SK-N-SH (cell line): ENCODE measurements at regions not wholly inside any gene's neighbourhood (a gene's known extent, or its start where the extent isn't known, plus 50 kb on each side); places are given as distances from the start of the nearest gene placed in this dataset.

Experiments
- CTCF ChIA-PET: fragments of 300-600, 350-600 bp; formaldehyde crosslinking; extraction: SDS; loops from one replicate; lab custom pipeline; 2021; lab: Yijun Ruan, JAX
- POLR2A ChIA-PET: fragments of 350-600 bp; sonication (Branson Sonifier 250); formaldehyde crosslinking; extraction: SDS; loops from one replicate; lab custom pipeline; 2020; ENCODE audit warnings: antibody characterized with exemption, inconsistent platforms; lab: Yijun Ruan, JAX
- DNase-seq: peaks from one replicate; pipeline ENCODE4 v3.0.0; 2012
- H2AFZ ChIP-seq: fragments of 200-600 bp; sonication (generic); 2 replicates; pipeline ENCODE4 v1.8.1; 2016; ENCODE audit warnings: antibody characterized with exemption, mild to moderate bottlenecking, low read depth
- H3F3A ChIP-seq: fragments of 200-600 bp; sonication (generic); replicated peaks from 2 replicates; pipeline ENCODE3; 2016; ENCODE audit warnings: antibody characterized with exemption, mild to moderate bottlenecking; ENCODE audit not compliant: insufficient read depth
- H3K27ac ChIP-seq, 2 experiments: fragments of 200-500 bp in 1 of 2; fragments of 200-600 bp in 1 of 2; sonication (Bioruptor generic) in 1 of 2; sonication (generic), shearing (Covaris generic) in 1 of 2; 2 replicates each; pipeline versions ENCODE4 v1.5.1 to v1.6.1; 2014 to 2016; ENCODE audit warnings: low read depth in 2 of 2, inconsistent platforms in 1 of 2, low read length in 1 of 2, mild to moderate bottlenecking in 1 of 2, mixed read lengths in 1 of 2
- H3K27me3 ChIP-seq: fragments of 200-600 bp; sonication (generic), shearing (Covaris generic); 2 replicates; pipeline ENCODE4 v1.6.1; 2016; ENCODE audit warnings: mixed run types; ENCODE audit not compliant: insufficient read depth
- H3K36me3 ChIP-seq, 2 experiments: fragments of 200-500 bp in 1 of 2; fragments of 200-600 bp in 1 of 2; sonication (Bioruptor generic) in 1 of 2; sonication (generic) in 1 of 2; replicated peaks in 1 of 2; 2 replicates each; pipeline versions ENCODE3 to v1.5.1; 2014 to 2016; ENCODE audit warnings: low read length in 1 of 2, mild to moderate bottlenecking in 1 of 2; ENCODE audit not compliant: insufficient read depth in 2 of 2, control insufficient read depth in 1 of 2
- H3K4me1 ChIP-seq, 2 experiments: fragments of 200-500 bp in 1 of 2; fragments of 200-600 bp in 1 of 2; sonication (Bioruptor generic) in 1 of 2; sonication (generic), shearing (Covaris generic) in 1 of 2; 2 replicates each; pipeline versions ENCODE4 v1.5.1 to v1.6.1; 2014 to 2016; ENCODE audit warnings: low read depth in 1 of 2, low read length in 1 of 2, mixed run types in 1 of 2; ENCODE audit not compliant: insufficient read depth in 2 of 2, control insufficient read depth in 1 of 2
- H3K4me2 ChIP-seq: fragments of 200-600 bp; sonication (generic), shearing (Covaris generic); 2 replicates; pipeline ENCODE4 v1.6.1; 2017; ENCODE audit warnings: mixed run types
- H3K4me3 ChIP-seq, 2 experiments: fragments of 200-500 bp in 1 of 2; fragments of 200-600 bp in 1 of 2; sonication (Bioruptor generic) in 1 of 2; sonication (generic), shearing (Covaris generic) in 1 of 2; 2 replicates each; pipeline versions ENCODE4 v1.5.1 to v1.8.1; 2014 to 2016; ENCODE audit warnings: low read depth in 2 of 2, inconsistent platforms in 1 of 2, low read length in 1 of 2, mild to moderate bottlenecking in 1 of 2, mixed read lengths in 1 of 2, moderate library complexity in 1 of 2
- H3K79me2 ChIP-seq: fragments of 200-600 bp; sonication (generic); 2 replicates; pipeline ENCODE4 v1.8.1; 2017; ENCODE audit warnings: mild to moderate bottlenecking; ENCODE audit not compliant: insufficient read depth
- H3K9ac ChIP-seq: fragments of 200-600 bp; sonication (generic); 2 replicates; pipeline ENCODE4 v1.6.1; 2017; ENCODE audit warnings: mixed run types
- H3K9me2 ChIP-seq: fragments of 200-600 bp; sonication (generic); 2 replicates; pipeline ENCODE4 v1.6.1; 2017; ENCODE audit warnings: mixed run types
- H3K9me3 ChIP-seq: fragments of 200-600 bp; sonication (generic); 2 replicates; pipeline ENCODE4 v1.6.1; 2017; ENCODE audit warnings: mixed run types, mild to moderate bottlenecking, moderate library complexity
- H4K20me1 ChIP-seq: fragments of 200-600 bp; sonication (generic); 2 replicates; pipeline ENCODE4 v1.6.1; 2017; ENCODE audit warnings: mild to moderate bottlenecking, mixed run types; ENCODE audit not compliant: insufficient read depth
- CHD2 ChIP-seq: fragments of 150-350 bp; IDR thresholded peaks from 2 replicates; pipeline ENCODE4 v1.6.1; 2018; ENCODE audit warnings: low read length; ENCODE audit not compliant: partially characterized antibody
- CTCF ChIP-seq: fragments of 200-600 bp; sonication (generic); IDR thresholded peaks from 2 replicates; pipeline ENCODE4 v1.6.1; 2017; ENCODE audit warnings: antibody characterized with exemption, mild to moderate bottlenecking, moderate library complexity
- EZH2phosphoT487 ChIP-seq: fragments of 200-600 bp; sonication (generic); IDR thresholded peaks from 2 replicates; pipeline ENCODE4 v1.6.1; 2017; ENCODE audit warnings: low read depth, mixed run types, mild to moderate bottlenecking, antibody characterized with exemption, moderate library complexity, borderline replicate concordance
- FOSL2 ChIP-seq: IDR thresholded peaks from 2 replicates; pipeline ENCODE4 v1.4.0; 2012; ENCODE audit warnings: low read depth, mild to moderate bottlenecking, moderate library complexity, borderline replicate concordance
- GATA2 ChIP-seq: sonication (generic); formaldehyde crosslinking; IDR thresholded peaks from 2 replicates; pipeline ENCODE4 v1.5.0; 2020; ENCODE audit warnings: mild to moderate bottlenecking, missing genetic modification reagents
- IRF3 ChIP-seq: fragments of 150-350 bp; IDR thresholded peaks from 2 replicates; pipeline ENCODE4 v1.6.1; 2016; ENCODE audit warnings: mild to moderate bottlenecking, low read depth, low read length
- MAX ChIP-seq: IDR thresholded peaks from 2 replicates; pipeline ENCODE4 v1.4.0; 2012; ENCODE audit warnings: low read depth
- RCOR1 ChIP-seq: fragments of 150-350 bp; IDR thresholded peaks from 2 replicates; pipeline ENCODE4 v1.6.1; 2017; ENCODE audit warnings: antibody characterized with exemption, low read length
- REST ChIP-seq: IDR thresholded peaks from 2 replicates; pipeline ENCODE4 v1.6.1; 2012; ENCODE audit warnings: mild to moderate bottlenecking, low read depth, low read length, moderate library complexity
- RFX5 ChIP-seq: IDR thresholded peaks from 2 replicates; pipeline ENCODE4 v1.6.1; 2012; ENCODE audit warnings: mild to moderate bottlenecking, improper control_type of control experiment, low read length
- RXRA ChIP-seq: IDR thresholded peaks from 2 replicates; pipeline ENCODE4 v1.4.0; 2012; ENCODE audit warnings: low read depth, mild to moderate bottlenecking, borderline replicate concordance
- SMC3 ChIP-seq: IDR thresholded peaks from 2 replicates; pipeline ENCODE4 v1.6.1; 2012; ENCODE audit warnings: low read depth, low read length, improper control_type of control experiment
- USF2 ChIP-seq: fragments of 150-350 bp; IDR thresholded peaks from 2 replicates; pipeline ENCODE4 v1.6.1; 2017; ENCODE audit warnings: antibody characterized with exemption, low read length, low read depth, borderline replicate concordance
- WGBS: methylation state at CpG from one replicate; pipeline ENCODE4 v1.1.6; 2017; ENCODE audit warnings: low lambda C conversion rate; 5-methylcytosine and 5-hydroxymethylcytosine counted together

- peaks cover 45% of the 10 kb centered on the region for H3K79me2 ChIP-seq
- H3K27me3 ChIP-seq = no peaks in the 10 kb centered on the region
- 82% methylated on average over 7 of the region's 7 CpGs for WGBS
- no peak for DNase-seq
- POLR2A ChIA-PET = no interaction called here
- CTCF ChIA-PET = interaction anchor here (1.3 kb wide), 1 partner anchor 12 kb away, joined by 4 read pairs; no protein-coding TSS in a partner anchor
- no peak overlapping the region for H3K4me3 ChIP-seq
- no peaks in the 10 kb centered on the region for H3K9me3 ChIP-seq
- peaks cover 8 to 34% of the 10 kb centered on the region in 2 experiments for H3K4me1 ChIP-seq
- H3K36me3 ChIP-seq = peaks cover 29 to 40% of the 10 kb centered on the region in 2 experiments
- peaks cover 11% of the 10 kb centered on the region for H3F3A ChIP-seq
- peak overlapping the region; percentile 41; the same call in 1 of the 2 replicates for H3K4me2 ChIP-seq
- TF ChIP-seq MAX (no peak), SMC3 (no peak), EZH2phosphoT487 (no peak), REST (no peak), CHD2 (no peak), FOSL2 (no peak), RFX5 (no peak), GATA2 (CRISPR knock-in tag) (no peak), IRF3 (no peak), RCOR1 (no peak), RXRA (no peak), CTCF (no peak), USF2 (no peak)
- 0 out of 2 replicates have a peak overlapping the region, but pooled peaks have one; percentile 7 for H3K9ac ChIP-seq
- no peaks in the 10 kb centered on the region for H3K9me2 ChIP-seq
- peak overlapping the region; percentile 55 for H3K27ac ChIP-seq
- no peaks in the 10 kb centered on the region for H4K20me1 ChIP-seq
- no peak overlapping the region for H2AFZ ChIP-seq
Observed at GRCh38 chr17:20927308-20927977, 115.4 kb downstream of the USP22 start.
